ENCODE measurements at regions not wholly inside any gene's neighbourhood (a gene's known extent, or its start where the extent isn't known, plus 50 kb on each side); places are given as distances from the start of the nearest gene placed in this dataset.

DNA sequence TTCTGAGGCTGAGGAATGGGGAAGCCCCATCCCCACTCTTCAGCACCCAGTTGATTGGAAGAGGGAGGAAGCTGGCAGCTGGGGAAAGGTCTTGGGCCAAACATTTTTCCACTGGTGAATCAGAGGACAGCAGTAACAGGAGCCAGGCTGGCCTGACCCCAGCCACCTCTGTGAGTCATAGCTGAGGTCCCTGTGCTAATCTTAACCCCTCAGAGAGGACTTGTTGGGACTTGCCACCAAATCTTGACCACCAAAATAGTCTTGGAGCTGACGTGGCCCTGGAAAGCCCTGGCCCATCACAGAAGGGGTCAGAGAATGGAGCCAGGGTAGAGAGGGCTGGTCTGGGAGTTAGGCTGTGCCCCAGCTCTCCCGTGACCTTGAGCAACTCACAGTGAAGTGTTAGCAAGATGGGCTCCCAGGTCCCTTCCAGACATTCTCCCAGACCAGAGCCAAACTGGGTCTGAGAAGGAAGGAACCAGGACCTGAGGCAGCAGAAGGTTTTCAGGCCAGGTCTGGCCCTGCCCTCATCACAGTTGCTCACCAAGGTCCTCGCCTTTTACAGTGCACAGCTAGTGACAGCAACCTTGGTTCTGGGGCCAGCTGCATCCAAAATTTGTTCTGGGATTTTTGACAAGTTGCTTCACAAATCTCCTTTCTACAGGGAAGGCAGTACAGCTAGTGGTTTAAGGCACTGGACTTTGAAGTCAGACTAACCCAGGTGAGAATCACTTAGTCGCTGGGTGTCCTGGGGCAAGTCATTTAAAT lies 266.6 kb downstream of the CYP26B1 start:
- DNase-seq (peak in 1 of 3 donors; percentile 64), ATAC-seq (peak in 2 of 4 donors; percentile 18 to 73)
- Histone ChIP-seq H3K27ac (no peak overlapping the region), H3K4me1 (peaks cover 0 to 14% (median 6%) of the 10 kb centered on the region in 4 donors), H3K36me3 (no peaks in the 10 kb centered on the region), H3K9me3 (no peaks in the 10 kb centered on the region), H3K27me3 (no peaks in the 10 kb centered on the region), H3K4me3 (no peak overlapping the region)
- intact Hi-C loops (cut with DNase I), result no loop called here
- TF ChIP-seq, protein P1, sequence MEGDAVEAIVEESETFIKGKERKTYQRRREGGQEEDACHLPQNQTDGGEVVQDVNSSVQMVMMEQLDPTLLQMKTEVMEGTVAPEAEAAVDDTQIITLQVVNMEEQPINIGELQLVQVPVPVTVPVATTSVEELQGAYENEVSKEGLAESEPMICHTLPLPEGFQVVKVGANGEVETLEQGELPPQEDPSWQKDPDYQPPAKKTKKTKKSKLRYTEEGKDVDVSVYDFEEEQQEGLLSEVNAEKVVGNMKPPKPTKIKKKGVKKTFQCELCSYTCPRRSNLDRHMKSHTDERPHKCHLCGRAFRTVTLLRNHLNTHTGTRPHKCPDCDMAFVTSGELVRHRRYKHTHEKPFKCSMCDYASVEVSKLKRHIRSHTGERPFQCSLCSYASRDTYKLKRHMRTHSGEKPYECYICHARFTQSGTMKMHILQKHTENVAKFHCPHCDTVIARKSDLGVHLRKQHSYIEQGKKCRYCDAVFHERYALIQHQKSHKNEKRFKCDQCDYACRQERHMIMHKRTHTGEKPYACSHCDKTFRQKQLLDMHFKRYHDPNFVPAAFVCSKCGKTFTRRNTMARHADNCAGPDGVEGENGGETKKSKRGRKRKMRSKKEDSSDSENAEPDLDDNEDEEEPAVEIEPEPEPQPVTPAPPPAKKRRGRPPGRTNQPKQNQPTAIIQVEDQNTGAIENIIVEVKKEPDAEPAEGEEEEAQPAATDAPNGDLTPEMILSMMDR (IDR thresholded peaks at IDR 0.05), result no peak
- no peak for TF ChIP-seq POLR2A (IDR thresholded peaks at IDR 0.05)
- 67% methylated on average over 3 of the region's 4 CpGs for WGBS (ENCODE audit: insufficient coverage, low coverage, low lambda C conversion rate, missing lambda C conversion rate)

DNA sequence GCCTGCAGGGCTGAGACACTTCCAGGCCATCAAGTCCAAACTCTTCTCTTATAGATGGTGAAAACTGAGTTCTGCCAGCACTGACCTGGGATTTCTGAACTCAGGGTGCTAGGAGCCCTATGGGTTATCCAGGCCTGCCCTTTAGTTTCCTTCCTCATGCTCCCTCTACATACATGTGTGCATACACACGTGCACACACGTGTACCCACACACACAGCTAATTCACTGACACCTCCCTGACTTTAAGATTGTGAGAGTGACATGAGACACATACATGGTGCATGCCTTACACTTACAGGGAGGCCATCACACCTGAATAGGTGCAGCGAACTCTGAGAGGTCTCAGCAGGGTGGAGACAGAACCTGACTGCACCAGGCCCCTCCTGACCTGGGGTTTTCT lies 267.4 kb downstream of the CYP26B1 start:
- intact Hi-C loops (cut with DNase I), result no loop called here
- no peaks in the 10 kb centered on the region for H3K9me3 ChIP-seq
- no peaks in the 10 kb centered on the region for H3K27me3 ChIP-seq
- peaks cover 0 to 14% (median 6%) of the 10 kb centered on the region in 4 donors for H3K4me1 ChIP-seq
- no peak overlapping the region for H3K4me3 ChIP-seq
- WGBS (ENCODE audit: insufficient coverage, low coverage, low lambda C conversion rate, missing lambda C conversion rate), result 90% methylated on average over 2 of the region's 3 CpGs
- TF ChIP-seq POLR2A (IDR thresholded peaks at IDR 0.05), result no peak
- TF ChIP-seq, protein P1 (IDR thresholded peaks at IDR 0.05), result no peak
- no peak for ATAC-seq
- H3K36me3 ChIP-seq, result no peaks in the 10 kb centered on the region
- no peak for DNase-seq
- no peak overlapping the region for H3K27ac ChIP-seq

DNA sequence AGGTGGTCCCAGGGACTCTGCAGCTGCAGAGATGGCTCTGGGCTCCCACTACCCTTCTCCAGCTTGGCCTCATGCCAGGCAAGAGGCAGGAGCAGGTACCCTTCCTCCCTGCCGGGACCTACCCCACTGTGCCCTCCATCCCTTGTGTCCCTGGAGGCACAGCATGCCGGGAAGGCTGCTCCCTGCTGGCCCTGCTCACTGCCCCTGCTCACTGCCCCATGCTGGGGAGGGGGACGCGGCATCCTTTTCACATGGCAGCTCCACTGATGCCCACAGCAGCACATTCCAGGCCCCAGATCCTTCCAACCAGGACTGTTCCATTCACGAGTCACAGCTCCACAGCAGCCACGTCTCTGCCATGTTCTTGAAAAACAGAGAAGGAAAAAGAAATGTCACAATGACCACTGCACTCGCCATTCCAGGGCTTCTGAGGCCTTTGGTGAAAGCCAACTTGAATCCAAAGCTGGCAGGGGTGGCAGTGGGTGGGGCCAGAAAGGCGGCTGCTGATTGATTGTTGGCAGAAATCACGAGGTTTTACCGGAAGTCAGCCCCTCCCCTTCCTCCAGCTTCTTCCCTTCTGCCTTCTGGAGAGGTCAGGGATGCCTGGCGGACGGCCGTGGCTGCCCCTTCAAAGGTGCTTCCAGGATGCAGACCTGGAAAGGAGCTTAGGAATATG lies 268.0 kb downstream of the CYP26B1 start:
- Histone ChIP-seq H3K4me1 (peaks cover 0 to 14% (median 6%) of the 10 kb centered on the region in 4 donors), H3K27me3 (no peaks in the 10 kb centered on the region), H3K4me3 (no peak overlapping the region), H3K9me3 (no peaks in the 10 kb centered on the region), H3K27ac (no peak overlapping the region), H3K36me3 (no peaks in the 10 kb centered on the region)
- ATAC-seq, result no peak
- 61% methylated on average over 7 of the region's 13 CpGs for WGBS (ENCODE audit: insufficient coverage, low coverage, low lambda C conversion rate, missing lambda C conversion rate)
- DNase-seq, result no peak
- intact Hi-C loops (cut with DNase I), result no loop called here
- TF ChIP-seq POLR2A (IDR thresholded peaks at IDR 0.05), result no peak

DNA sequence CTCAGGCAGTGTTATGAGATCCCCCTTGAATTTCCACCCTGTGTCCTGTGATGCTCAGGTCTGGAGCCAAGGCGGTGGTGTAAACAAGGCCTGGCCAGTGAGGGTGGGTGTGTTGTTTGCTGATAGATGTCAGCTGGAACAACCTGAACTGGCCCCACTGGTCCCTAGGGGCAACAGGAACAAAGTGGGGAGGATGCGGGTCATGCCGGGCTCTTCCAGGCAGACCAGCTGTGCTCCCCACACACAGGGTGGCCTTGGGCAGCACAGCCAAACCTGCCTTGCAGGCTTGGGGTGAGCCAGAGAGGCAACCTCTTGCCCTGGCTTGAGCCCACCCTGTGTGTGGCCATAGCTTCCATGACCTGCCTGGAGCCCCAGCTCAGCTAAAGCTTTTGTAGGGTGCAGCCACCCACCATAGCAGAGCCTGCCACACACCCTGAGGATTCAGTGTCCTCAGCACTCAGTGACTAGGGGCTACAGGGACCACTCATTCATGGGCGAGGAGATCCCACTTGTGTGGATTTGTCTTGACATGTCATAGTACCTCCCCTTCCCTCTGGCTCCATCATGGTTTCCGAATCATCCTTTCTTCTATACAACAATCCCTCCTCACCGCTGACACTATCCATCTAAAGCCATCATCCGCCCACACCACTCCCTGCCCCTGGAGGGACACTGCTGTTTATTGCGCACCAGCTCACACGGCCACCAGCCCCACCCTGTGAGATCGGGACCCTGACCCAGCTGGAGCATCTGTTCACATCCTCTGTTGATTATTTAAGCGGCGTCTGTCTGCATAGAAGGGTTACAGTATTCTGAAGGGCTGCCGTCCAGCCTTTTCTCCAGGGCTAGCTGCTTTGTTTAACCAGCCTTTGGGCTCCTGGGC lies 268.8 kb downstream of the CYP26B1 start:
- peaks cover 0 to 14% (median 6%) of the 10 kb centered on the region in 4 donors for H3K4me1 ChIP-seq
- no peak overlapping the region for H3K4me3 ChIP-seq
- H3K27ac ChIP-seq, result no peak overlapping the region
- DNase-seq, result no peak
- no peaks in the 10 kb centered on the region for H3K36me3 ChIP-seq
- H3K9me3 ChIP-seq, result no peaks in the 10 kb centered on the region
- TF ChIP-seq POLR2A (IDR thresholded peaks at IDR 0.05), result no peak
- TF ChIP-seq, protein P1 (IDR thresholded peaks at IDR 0.05), result no peak
- H3K27me3 ChIP-seq, result no peaks in the 10 kb centered on the region
- no peak for ATAC-seq
- WGBS (ENCODE audit: insufficient coverage, low coverage, low lambda C conversion rate, missing lambda C conversion rate), result 78% methylated on average over 8 of the region's 13 CpGs
- intact Hi-C loops (cut with DNase I), result no loop called here
